ENCODE measurements at regions not wholly inside any gene's neighbourhood (a gene's known extent, or its start where the extent isn't known, plus 50 kb on each side); places are given as distances from the start of the nearest gene placed in this dataset.
A peak's percentile ranks its signal among the peaks of the same experiment; 100 is the strongest.

GRCh38 chr9:13603921-13604320, 324.4 kb upstream of the MPDZ start:
- peak in 1 of 2 donors; percentile 82 for DNase-seq (ENCODE audit: low read depth in 2 of 2)

- DNase-seq (ENCODE audit: low read depth in 2 of 2): peak in 1 of 2 donors; percentile 19
Observed at GRCh38 chr9:13598738-13599137, 319.2 kb upstream of the MPDZ start.

DNA sequence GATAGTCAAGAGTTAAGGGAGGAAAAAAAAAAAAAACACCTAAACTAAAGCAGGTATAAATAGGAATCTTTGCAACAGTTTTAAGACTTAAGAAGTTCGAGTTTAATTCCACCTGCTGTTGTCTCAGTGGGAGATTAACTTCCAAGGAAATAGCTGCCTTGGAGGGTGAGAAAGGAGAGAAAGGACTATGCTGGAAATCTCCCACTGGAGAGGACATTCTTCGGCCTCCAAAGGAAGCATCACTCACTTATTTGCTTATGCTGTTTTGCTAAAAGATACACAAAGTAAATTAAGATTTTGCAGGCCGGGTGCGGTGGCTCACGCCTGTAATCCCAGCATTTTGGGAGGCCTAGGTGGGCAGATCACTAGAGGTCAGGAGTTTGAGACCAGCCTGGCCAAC, 317.9 kb upstream of the MPDZ start:
- no peak for DNase-seq (ENCODE audit: low read depth in 2 of 2)

- DNase-seq (ENCODE audit: low read depth in 2 of 2): no peak
Observed at GRCh38 chr9:13597004-13597403, 317.5 kb upstream of the MPDZ start.

DNA sequence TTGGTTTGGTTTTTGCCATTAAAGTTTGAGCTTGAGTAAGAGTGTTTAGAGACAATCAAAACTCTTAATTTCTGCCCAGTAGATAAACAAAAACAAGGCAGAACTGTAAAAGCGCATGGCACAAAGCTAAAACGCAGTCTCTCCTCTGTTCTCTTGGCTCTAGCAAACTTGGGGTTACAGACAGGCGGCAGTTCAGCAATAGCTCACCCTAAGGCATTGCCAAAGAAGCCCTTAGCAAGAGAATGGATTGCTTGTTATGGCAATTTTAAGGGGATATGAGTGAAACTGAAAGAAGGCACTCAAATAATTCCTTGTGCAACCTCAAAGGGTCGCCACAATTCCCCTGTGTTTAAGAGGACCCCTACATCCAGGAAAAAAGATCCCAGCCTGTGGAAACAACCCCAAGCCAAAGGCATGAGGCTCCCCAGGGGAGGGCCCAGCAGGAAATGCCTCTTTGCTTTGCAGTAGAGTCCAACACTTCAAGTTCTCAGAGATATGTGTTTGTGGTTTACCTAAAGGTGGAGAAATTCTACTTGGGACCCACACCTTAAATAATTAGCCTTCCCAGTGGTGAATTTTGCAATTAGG, 317.0 kb upstream of the MPDZ start:
- DNase-seq (ENCODE audit: low read depth in 2 of 2): no peak

- DNase-seq (ENCODE audit: low read depth in 2 of 2): no peak
Observed at GRCh38 chr9:13590996-13591395, 311.5 kb upstream of the MPDZ start.

DNA sequence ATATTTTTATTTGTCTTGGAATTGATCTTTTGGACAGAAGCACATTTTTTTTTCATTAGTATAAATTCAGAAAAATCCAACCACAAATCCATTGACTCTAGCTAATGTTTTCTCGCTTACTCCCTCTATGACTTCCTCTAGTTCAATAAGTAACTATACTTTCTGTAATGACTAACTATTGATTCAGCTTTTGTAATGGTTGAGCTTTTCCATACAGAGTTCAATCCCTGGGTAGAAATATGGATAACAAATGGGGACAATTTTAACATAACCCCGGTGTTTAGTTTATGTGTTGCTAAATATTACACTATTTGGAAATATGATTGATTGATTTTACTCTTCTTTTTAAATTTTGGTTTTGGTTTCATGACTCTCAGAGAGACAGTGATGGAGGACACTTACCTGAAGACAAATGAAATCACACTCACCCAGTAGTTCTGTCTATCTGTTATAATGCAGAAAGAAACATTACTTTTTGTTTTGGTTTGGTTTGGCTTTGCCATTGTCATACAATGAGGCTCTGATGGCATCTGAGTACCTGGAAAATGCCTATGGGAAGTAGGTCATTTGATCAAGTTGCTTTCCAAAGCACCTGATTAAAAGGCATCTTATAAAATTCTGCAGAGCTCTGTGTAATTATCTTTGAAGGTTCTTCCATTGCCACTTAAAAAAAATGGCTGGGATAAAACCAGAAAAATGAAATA, 309.7 kb upstream of the MPDZ start:
- no peak for DNase-seq (ENCODE audit: low read depth in 2 of 2)

DNA sequence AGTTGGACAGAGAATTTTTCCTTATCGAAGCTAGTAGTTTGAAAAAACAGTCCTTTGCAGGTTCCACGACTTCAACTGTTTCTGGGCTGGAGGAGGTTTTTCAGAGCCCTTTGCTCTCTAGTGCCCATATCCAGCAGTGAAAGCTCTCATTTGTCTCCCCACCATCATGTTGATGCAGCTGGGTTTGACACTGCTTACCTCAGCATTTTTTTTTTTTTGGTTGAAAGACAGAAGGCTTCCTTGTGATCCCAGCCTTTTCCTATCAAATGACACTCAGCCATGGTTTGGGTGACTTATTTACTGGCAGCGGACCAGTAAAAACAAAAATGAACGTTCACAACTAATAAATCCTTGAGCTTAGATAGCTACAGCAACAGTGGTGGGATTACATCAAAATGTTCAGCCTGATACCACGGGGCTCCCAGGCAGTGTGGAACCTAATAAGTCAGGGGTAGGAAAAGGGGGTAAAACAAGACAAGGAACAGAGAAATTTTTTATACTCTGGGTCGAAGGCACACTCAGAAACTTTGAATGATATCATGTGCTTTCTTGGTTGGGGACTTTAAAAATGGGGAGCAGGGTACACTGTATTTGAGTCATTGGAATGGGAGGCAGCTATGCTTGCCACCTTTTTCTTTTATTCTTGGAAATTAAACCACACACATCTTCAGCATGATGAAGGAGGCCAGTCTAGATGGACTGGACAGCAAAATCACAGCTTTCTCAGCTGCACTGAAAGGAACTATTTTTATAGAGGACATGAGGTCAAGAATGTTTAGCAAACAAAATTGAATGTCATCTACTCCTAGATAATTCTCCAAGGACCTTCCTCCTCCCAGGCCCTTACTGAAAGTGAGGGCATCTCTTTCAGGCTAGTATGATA, 308.9 kb upstream of the MPDZ start:
- peak; percentile 91 for DNase-seq (ENCODE audit: low read depth in 2 of 2)

DNA sequence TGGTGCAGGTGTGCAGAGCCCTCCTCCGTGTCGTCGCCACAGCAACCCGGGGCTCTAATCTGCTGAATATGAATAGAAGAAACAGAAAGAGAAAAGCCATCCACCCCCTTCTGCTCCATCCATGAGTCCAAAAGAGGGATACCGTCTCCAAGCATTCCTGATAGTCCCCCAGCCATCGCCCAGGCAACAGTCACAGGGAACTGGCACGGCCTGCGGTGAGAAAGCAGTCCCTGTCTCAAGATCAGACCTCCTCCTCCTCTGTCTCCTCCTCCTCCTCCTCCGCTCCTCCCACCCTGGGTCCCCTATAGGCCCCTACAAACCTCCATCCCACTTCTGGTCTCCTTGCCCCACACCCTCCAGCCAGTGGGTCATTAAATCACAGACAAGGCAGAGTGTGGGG, 308.1 kb upstream of the MPDZ start:
- no peak for DNase-seq (ENCODE audit: low read depth in 2 of 2)

DNA sequence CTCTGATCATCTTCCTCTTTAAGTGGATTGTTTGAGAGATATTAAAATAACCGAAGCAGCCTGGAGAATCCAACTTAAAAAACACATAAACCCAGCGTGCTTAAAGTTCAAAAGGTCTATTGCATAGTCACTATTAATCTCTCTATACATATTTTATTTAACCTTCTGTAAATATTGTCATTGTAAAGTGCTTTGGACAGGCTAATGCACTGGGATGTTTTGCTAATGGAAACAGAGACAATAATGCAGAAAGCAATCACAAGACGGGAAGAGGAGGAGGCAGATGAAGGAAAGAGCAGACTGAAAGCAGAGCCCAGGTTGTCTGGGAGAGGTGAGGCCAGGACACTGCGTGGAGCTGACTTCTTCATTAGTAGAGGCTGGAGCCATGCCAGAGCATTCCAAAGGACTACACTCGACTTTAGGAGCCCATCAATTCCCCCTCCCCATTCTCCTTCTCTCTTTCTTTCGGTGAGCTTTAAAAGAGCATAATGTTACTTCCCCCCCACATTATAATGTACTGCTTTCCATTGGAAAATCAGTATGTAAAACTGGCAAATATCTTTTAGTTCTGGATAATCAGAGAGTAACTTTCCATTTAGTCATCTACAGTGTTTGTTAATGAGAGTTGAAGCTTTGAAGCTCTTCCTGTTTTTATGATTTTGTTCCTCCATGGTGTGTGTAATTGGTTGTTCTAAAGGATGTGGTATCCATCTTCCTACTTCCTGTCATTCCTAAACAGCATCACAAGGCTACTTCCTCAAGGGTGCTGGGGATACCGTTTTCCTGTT, 307.3 kb upstream of the MPDZ start:
- DNase-seq (ENCODE audit: low read depth in 2 of 2): peak; percentile 91 to 92

DNA sequence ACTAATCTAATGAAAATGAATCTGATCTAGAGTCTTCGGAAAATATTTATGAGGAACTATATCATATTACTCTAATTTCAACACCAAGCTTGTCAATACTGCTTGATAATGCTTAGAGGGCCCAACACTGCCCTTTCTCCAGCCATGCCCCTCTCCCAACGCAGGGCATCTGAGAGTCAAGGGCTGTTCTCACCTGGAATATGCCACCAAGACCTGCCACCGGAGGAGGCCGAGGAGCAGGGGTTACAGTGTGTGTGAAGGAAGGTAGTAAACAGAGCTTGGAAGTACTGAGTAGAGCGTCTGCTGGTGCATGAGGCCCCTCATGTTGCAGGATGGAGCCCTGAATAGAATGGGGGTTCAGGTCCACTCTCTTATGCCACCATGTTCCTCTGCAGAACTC, 301.3 kb upstream of the MPDZ start:
- no peak for DNase-seq (ENCODE audit: low read depth in 2 of 2)

GRCh38 chr9:13580131-13580530, 300.6 kb upstream of the MPDZ start:
- DNase-seq (ENCODE audit: low read depth in 2 of 2): no peak

- peak in 1 of 2 donors; percentile 64 for DNase-seq (ENCODE audit: low read depth in 2 of 2)
Observed at GRCh38 chr9:13576101-13576500, 296.6 kb upstream of the MPDZ start.

DNA sequence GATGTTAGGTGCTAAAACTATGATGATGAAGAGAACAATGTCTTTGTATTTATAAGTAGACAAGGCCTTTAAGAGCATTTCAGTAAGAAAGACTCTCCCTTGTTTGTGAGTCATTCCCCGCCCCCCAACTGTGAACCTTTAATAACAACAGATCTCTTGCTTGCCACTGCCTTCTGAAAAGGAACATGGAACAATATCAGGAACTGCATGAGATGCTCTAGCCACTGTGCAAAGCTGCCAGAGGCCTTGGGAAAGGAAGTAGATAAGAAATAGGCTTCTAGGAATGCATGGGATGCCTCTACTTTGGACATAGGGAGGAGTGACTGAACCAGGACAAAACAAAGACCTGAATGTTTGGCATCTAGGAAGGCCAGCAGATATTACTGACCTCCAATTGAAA, 296.1 kb upstream of the MPDZ start:
- DNase-seq (ENCODE audit: low read depth in 2 of 2): peak; percentile 44 to 99

DNA sequence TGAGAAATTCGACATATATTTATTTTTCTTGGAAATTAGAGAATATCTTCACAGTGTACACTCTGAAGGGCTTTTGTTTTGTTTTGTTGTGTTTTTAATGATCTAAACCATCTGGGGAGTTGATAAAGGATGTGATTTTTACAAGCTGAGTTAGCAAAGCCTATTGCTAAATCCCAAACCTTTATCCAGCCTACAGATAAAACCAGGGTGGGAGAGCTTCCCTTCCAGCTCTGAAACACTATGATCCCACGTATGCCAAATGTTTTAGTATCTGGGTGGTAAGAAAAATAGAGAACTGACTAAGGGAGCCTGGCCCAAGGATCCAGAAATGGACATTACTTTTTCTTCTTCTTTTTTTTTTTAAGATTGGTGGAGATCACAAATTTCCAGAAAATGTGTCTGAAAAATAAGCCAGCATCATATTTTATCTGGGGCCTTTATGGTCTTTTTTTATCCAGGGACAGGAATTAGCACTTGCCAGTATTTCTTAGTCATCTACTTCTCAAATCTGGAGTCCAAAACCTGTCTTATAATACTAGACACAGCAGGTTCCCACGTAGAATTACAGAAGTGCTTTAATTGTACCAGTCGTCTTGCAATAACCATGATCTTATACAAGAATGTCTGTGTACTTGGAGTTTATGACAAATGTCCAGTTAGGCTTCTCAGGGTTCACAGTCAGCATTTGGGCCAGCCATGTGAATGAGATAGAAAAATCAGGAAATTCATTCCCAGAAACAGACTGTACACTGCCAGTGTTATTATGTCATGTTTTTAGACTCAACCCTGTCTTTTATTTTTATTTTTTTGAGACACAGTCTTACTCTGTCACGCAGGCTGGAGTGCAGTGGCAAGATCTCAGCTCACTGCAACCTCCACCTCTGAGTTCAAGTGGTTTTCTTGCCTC, 290.8 kb upstream of the MPDZ start:
- peak in 1 of 2 donors; percentile 51 for DNase-seq (ENCODE audit: low read depth in 2 of 2)

- no peak for DNase-seq (ENCODE audit: low read depth in 2 of 2)
Observed at GRCh38 chr9:13569602-13570067, 290.1 kb upstream of the MPDZ start.

DNA sequence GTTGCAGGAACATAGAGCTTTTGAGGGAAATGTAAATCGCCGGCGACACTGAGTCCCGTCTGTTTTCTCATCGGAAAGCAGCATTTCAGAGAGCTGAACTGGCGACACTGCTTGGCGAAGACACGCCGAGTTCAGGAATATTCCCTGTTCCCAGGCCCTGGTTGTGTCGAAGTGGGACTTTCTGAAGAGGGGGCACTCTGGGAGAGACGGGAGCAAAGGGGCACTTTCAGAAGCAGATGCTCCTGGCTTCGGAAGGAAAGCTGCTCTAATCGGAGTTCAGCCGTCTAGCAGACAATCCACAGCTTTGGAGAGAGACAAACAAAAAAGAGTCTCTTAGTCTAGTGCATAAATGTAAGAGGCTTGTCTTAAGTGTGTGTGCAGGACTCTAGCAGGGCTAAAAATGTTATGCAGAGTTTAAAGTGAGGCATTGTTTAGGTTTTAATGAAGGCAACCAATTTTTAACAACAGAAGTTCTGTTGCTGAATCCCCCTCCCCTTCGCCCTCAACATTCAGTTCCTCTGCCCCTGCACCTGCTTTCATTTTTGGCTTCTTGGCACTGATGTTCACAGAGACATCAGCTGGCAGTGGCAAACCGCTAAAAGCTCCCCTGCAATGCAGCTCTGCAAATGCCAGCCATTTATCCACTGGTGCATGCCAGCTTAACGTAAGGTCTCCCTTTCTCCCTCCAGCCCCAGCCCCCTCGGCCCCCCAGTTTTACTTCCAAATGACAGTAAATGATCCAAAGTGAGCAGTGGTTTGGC, 289.5 kb upstream of the MPDZ start:
- DNase-seq (ENCODE audit: low read depth in 2 of 2): peak in 1 of 2 donors; percentile 68

DNA sequence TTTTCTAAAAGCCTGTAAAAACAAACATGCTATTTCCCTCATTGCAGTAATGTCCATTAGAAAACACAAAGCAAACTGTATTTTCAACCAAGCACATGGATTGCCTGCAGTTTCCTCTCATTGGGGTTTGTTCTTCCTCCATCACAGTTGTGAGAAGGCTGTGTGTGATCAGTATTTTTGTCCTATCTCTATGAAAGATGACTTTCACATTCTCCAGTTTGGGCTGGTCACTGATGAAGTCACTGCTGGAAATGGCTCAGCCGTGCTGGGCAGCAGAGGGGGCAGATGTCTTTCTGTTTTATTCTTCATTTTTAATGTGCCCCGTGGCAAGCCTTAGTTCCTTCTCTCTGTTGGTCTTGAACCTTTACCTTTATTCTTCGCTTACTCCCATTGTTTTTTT, 288.9 kb upstream of the MPDZ start:
- peak; percentile 54 to 71 for DNase-seq (ENCODE audit: low read depth in 2 of 2)

DNA sequence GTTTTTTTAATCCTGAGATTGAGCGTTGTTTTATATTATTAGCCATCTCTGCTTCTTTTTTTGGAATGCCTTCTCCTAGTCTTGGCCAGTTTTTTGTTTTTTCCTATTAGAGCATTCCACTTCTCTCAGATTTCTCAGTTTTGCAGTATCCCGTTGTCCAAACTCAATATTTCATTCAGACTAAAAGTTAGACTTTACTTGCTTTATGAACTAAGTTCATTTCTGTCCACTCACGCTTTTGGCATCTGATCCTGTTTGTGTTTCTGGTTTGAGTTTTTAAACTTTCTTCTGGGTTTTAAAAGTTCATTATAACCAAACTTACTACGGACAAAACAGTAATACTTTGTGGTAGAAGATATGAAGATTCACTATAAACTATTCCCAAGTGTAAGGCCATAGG, 288.3 kb upstream of the MPDZ start:
- peak in 1 of 2 donors; percentile 26 for DNase-seq (ENCODE audit: low read depth in 2 of 2)

DNA sequence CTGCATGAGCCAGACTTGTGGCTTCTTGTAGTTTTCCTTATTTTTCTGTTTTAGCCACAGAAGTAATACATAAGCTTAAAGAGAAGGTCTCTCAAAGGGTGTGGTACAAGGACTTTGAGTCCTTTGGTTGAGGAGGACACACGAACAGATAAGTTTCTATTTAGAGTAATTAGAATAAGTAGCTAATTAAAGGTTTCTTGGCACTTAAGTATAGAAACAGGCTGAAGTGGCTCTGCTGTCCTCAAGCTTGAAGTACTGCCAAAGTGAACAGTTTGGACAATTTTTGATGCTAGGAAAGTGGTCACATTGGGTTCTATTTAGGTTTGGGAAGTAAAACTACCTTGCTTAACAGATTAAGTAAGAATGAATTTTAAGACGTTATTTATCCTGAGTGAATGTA, 278.3 kb upstream of the MPDZ start:
- no peak for DNase-seq (ENCODE audit: low read depth in 2 of 2)

All from dermis microvascular lymphatic vessel endothelial cell (primary cell).